ENCODE measurements at regions not wholly inside any gene's neighbourhood (a gene's known extent, or its start where the extent isn't known, plus 50 kb on each side); places are given as distances from the start of the nearest gene placed in this dataset.

GRCh38 chr9:23426144-23426543 is 399.9 kb downstream of the ELAVL2 start:
- no peak for TF ChIP-seq CTCF (IDR thresholded peaks at IDR 0.05; ENCODE audit: low read depth, low read length)
- no peak for TF ChIP-seq MYC (IDR thresholded peaks at IDR 0.05; ENCODE audit: low read depth, low read length)
- TF ChIP-seq MAX (IDR thresholded peaks at IDR 0.05; ENCODE audit: low read depth, low read length) = no peak
- no peak for TF ChIP-seq POLR2A (IDR thresholded peaks at IDR 0.05; ENCODE audit: extremely low read depth, insufficient read length)
- no peak for DNase-seq (ENCODE audit: low read depth)
- H3K4me3 ChIP-seq (ENCODE audit: low read depth, low read length) = no peak overlapping the region

- no peak for TF ChIP-seq MYC (IDR thresholded peaks at IDR 0.05; ENCODE audit: low read depth, low read length)
- TF ChIP-seq POLR2A (IDR thresholded peaks at IDR 0.05; ENCODE audit: extremely low read depth, insufficient read length) = no peak
- no peak overlapping the region for H3K4me3 ChIP-seq (ENCODE audit: low read depth, low read length)
- DNase-seq (ENCODE audit: low read depth) = no peak
Observed at GRCh38 chr9:23431459-23431858, 394.6 kb downstream of the ELAVL2 start.

- H3K4me3 ChIP-seq (ENCODE audit: low read depth, low read length) = no peak overlapping the region
- TF ChIP-seq MAX (IDR thresholded peaks at IDR 0.05; ENCODE audit: low read depth, low read length) (no peak), CTCF (IDR thresholded peaks at IDR 0.05; ENCODE audit: low read depth, low read length) (no peak), MYC (IDR thresholded peaks at IDR 0.05; ENCODE audit: low read depth, low read length) (no peak), POLR2A (IDR thresholded peaks at IDR 0.05; ENCODE audit: extremely low read depth, insufficient read length) (no peak)
- no peak for DNase-seq (ENCODE audit: low read depth)
Observed at GRCh38 chr9:23434654-23435053, 391.4 kb downstream of the ELAVL2 start.

GRCh38 chr9:23438299-23438907 is 387.6 kb downstream of the ELAVL2 start:
- no peak overlapping the region for H3K4me3 ChIP-seq (ENCODE audit: low read depth, low read length)
- no peak for DNase-seq (ENCODE audit: low read depth)
- no peak for TF ChIP-seq CTCF (IDR thresholded peaks at IDR 0.05; ENCODE audit: low read depth, low read length)
- no peak for TF ChIP-seq MYC (IDR thresholded peaks at IDR 0.05; ENCODE audit: low read depth, low read length)
- TF ChIP-seq MAX (IDR thresholded peaks at IDR 0.05; ENCODE audit: low read depth, low read length) = no peak
- TF ChIP-seq POLR2A (IDR thresholded peaks at IDR 0.05; ENCODE audit: extremely low read depth, insufficient read length) = no peak

GRCh38 chr9:23441275-23441674 is 384.8 kb downstream of the ELAVL2 start:
- TF ChIP-seq MYC (IDR thresholded peaks at IDR 0.05; ENCODE audit: low read depth, low read length) (no peak), CTCF (IDR thresholded peaks at IDR 0.05; ENCODE audit: low read depth, low read length) (no peak), POLR2A (IDR thresholded peaks at IDR 0.05; ENCODE audit: extremely low read depth, insufficient read length) (no peak), MAX (IDR thresholded peaks at IDR 0.05; ENCODE audit: low read depth, low read length) (no peak)
- H3K4me3 ChIP-seq (ENCODE audit: low read depth, low read length) = no peak overlapping the region
- no peak for DNase-seq (ENCODE audit: low read depth)

- TF ChIP-seq CTCF (IDR thresholded peaks at IDR 0.05; ENCODE audit: low read depth, low read length) (no peak), POLR2A (IDR thresholded peaks at IDR 0.05; ENCODE audit: extremely low read depth, insufficient read length) (no peak), MAX (IDR thresholded peaks at IDR 0.05; ENCODE audit: low read depth, low read length) (no peak)
- no peak for DNase-seq (ENCODE audit: low read depth)
- no peak overlapping the region for H3K4me3 ChIP-seq (ENCODE audit: low read depth, low read length)
Observed at GRCh38 chr9:23444658-23445057, 381.4 kb downstream of the ELAVL2 start.
